T47D (cell line): ENCODE measurements at regions not wholly inside any gene's neighbourhood (a gene's known extent, or its start where the extent isn't known, plus 50 kb on each side); places are given as distances from the start of the nearest gene placed in this dataset.

Experiments used
- DNase-seq, 2 experiments: peaks; one replicate each; pipeline versions ENCODE4 v3.0.0 to v3.0.0-alpha.2; 2011 to 2012; ENCODE audit warnings: low read depth in 1 of 2, low spot score in 1 of 2
- JUND ChIP-seq: IDR thresholded peaks from 2 replicates; pipeline ENCODE4 v1.6.1; 2012; ENCODE audit warnings: low read depth
- in situ Hi-C: cut with HindIII; loops from 2 replicates; pipeline ENCODE4 v1.10.0; 2016; ENCODE audit warnings: low sequenced_read_pairs, low pct_unique_long_range_greater_than_20kb

DNA sequence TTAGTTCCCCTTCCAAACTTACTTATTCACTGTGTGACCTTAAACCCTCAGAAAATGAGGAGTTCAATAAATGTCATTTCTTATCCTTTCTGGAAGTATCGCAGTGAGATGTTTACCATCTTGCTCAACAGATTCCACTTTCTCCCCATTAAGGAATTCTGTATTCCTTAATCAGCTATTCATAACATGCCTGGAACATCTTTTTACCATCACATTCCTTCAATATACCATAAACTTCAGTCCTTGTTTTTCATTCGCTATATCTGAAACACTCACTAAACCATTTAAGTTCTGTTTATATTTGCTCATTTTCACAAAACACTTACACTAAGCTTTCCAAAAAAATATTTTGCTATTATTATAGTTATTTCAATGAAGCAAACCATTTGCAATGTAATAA, 1158.6 kb downstream of the CDH12 start:
- in situ Hi-C loops: no loop called here
- DNase-seq: no peak
- no peak for TF ChIP-seq JUND

DNA sequence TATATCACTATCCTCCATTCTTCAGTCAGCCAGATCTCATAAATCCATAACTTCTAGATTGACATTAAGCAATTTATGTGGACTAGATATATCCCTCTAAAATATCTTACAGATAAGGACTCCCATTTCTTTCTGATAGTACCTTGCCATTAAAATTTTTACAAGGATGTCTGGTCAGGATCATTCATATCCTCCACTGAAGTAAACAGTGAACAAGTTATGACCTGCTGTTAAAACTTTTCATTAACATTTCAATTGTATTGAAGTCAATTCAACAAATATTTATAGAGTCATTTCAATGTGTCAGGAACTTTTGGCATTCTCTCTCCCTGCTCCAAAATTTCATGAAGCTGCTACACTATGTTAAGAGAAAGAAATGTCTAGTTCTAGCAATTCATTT, 1159.6 kb downstream of the CDH12 start:
- TF ChIP-seq JUND: no peak

GRCh38 chr5:21689587-21689986, 1163.6 kb downstream of the CDH12 start:
- DNase-seq: no peak
- in situ Hi-C loops: no loop called here
- TF ChIP-seq JUND: no peak

More for the DNA sequence above, 1159.6 kb downstream of the CDH12 start:
- in situ Hi-C loops: no loop called here
- DNase-seq: no peak

DNA sequence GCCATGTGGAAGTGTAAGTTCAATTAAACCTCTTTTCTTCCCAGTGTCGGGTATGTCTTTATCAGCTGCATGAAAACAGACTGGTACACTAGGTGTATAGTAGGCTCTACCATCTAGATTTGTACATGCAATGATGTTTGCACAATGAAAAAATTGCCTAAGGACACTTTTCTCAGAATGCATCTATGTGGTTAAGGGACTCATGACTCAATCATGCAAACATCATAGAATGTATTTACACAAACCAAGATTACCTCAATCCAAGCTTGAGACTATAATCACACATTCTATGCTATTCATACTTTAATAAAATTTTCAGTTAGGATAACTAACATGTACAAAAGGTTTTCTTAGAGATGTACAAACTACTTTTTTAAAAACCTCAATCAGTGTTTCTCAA, 1164.5 kb downstream of the CDH12 start:
- no peak for TF ChIP-seq JUND
- in situ Hi-C loops: no loop called here
- DNase-seq: peak in 1 of 2 experiments; percentile 54

- TF ChIP-seq JUND: no peak
- in situ Hi-C loops: no loop called here
- DNase-seq: no peak
These were observed 1165.5 kb downstream of the CDH12 start for GRCh38 chr5:21687621-21688020.

DNA sequence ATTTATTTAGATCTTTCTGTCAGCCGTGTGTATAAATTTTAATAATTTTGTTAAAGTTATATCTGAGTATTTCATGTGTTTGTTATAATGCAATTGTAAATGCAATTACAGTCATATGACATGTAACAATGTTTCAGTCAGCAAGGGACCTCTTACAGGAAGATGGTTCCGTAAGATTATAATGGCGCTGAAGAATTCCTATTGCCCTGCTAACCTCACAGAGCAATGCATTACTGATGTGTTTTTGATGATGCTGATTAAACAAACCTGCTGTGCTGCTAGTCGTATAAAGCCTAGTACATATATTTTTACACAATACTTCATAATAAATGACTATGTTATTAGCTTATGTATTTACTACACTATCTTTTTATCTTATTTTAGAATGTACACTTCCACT, 1166.4 kb downstream of the CDH12 start:
- no peak for TF ChIP-seq JUND
- in situ Hi-C loops: no loop called here
- DNase-seq: peak in 1 of 2 experiments; percentile 7

- in situ Hi-C loops: no loop called here
- no peak for DNase-seq
- no peak for TF ChIP-seq JUND
These were observed 1167.6 kb downstream of the CDH12 start for GRCh38 chr5:21685522-21685921.

DNA sequence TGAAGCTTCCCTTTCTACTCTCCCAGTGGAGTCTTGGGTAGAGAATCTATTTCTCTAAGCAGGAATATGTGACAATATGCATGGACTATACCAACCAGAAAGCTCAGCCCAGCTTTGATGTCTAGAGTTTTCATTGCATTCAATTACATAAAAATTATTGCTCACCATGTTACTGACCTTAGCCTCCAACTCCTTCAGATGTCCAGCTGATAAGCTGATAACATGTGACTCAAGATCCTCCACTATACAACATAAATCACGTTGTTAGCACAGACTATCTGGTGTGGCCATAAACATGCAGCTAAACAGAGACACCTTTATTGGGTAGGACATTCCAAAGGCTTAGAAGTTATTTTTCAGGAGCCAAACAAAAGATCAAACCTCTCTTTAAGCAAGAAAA, 1168.2 kb downstream of the CDH12 start:
- TF ChIP-seq JUND: no peak
- DNase-seq: no peak
- in situ Hi-C loops: no loop called here

- no peak for DNase-seq
- no peak for TF ChIP-seq JUND
- in situ Hi-C loops: no loop called here
These were observed 1171.2 kb downstream of the CDH12 start for GRCh38 chr5:21681911-21682310.

DNA sequence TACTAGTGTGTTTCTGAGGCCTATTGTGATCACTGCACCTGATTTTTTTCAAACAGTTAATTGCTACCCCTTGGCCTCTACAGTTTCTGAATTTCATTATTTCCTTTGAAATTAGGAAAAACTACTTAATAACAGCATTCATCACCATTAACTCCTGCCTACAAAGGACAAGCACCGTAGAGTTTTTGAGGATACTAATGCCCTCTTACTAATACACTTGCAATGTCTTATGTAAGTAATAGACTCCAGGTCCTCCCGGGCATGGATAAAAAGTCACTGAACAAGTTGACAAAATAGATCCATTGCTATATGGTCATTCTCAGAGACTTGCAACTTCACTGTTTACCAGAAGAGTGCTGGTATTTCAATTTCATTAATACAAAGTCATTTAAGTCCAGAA, 1172.5 kb downstream of the CDH12 start:
- in situ Hi-C loops: no loop called here
- DNase-seq: no peak
- no peak for TF ChIP-seq JUND

- no peak for TF ChIP-seq JUND
- no peak for DNase-seq
- in situ Hi-C loops: no loop called here
These were observed 1172.9 kb downstream of the CDH12 start for GRCh38 chr5:21680196-21680595.

GRCh38 chr5:21678526-21678925, 1174.6 kb downstream of the CDH12 start:
- in situ Hi-C loops: no loop called here
- no peak for TF ChIP-seq JUND
- DNase-seq: no peak

DNA sequence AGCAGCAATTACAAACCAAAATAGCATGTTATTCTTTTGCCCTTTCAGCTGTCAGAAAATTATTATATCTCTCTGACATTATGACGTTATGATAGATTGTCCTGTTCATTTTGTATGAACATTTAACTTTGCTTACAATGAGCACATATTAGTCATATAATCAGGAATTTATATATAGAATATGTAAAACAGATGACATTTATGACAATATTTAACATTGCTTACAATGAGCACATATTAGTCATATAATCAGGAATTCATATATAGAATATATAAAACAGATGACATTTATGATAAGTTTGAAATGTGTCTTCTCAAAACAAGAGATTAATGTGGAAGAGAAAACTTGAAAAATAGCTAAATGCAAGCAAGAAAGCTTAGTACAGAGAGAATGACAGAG, 1180.2 kb downstream of the CDH12 start:
- TF ChIP-seq JUND: no peak
- in situ Hi-C loops: no loop called here

DNA sequence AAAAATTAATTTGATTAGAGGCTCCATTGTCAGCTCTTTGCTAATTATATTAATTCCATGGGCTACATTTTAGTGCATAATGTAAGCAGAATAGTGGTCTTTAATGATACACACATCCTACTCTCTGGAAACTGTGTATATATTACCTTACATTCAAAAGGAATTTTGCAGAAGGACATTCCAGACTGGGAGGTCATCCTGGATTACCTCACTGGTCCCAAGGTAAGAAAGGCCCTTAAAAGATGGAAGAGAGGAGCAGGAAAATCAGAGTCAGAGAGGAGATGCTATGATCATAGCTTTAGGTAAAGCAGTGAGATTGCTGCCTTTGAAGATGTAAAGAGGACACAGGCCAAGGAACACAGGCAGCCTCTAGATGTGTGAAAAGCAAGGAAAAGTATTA, 1180.8 kb downstream of the CDH12 start:
- DNase-seq: no peak
- in situ Hi-C loops: no loop called here
- TF ChIP-seq JUND: no peak

More for the DNA sequence above, 1180.2 kb downstream of the CDH12 start:
- DNase-seq: no peak
